HuH-7.5 (cell line): ENCODE measurements at regions not wholly inside any gene's neighbourhood (a gene's known extent, or its start where the extent isn't known, plus 50 kb on each side); places are given as distances from the start of the nearest gene placed in this dataset.
A peak's percentile ranks its signal among the peaks of the same experiment; 100 is the strongest.

Experiments used
- DNase-seq: peaks from one replicate; pipeline ENCODE4 v3.0.0; 2011; ENCODE audit warnings: low spot score

GRCh38 chr1:238537641-238538040 lies 646.9 kb upstream of the ZP4 start:
- no peak for DNase-seq

- no peak for DNase-seq
These were observed 639.6 kb upstream of the ZP4 start for GRCh38 chr1:238530209-238530851.

DNA sequence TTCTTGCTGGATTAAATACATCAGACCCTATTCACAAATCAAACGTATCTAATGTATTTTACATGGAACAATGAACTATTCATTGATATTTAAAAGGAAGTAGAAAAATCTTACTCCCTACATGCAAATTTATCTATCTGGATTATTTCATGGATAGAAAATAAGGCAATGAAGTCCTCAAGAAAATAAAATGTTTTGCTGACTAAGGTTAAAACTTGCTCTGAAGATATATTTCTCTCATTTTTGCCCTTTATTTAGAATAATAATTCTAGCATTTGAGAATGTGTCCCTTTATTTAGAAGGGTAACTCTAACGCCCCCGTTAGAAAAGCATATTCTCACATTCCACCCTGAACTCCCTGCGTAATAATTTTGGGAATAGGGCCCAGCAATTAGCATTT lies 627.0 kb upstream of the ZP4 start:
- no peak for DNase-seq

DNA sequence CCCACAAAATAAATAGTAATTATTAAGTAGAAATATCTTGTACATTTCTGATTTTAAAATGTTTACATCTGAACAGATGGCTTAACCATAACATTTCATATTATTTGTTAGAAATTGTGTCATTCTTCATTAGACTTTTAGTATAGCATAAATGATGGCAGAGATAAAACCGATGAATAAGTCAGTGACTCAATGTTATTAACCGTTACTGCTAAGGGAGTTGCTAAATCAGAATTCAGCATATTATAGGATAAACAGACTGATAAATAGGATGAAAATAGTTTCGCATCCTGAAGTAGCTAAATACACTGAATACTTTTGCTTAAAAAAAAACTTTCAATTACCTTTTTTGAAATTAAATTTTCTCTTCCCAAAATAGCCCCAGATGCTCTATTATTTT lies 610.6 kb upstream of the ZP4 start:
- no peak for DNase-seq

DNA sequence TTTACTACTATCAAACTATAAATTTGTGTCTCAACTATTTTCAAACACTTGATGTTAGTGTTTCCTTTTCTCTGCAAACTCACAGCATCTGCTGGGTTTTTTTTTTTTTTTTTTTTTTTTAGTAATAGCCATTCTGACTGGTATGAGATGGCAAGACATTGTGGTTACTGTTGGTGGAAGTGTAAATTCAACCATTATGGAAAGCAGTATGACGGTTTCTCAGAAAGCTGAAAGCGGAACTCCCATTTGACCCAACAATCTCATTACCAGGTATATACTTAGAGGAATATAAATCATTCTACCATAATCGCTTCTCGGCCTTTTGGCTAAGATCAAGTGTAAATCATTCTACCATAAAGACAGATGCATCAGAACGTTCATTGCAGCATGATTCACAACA lies 608.3 kb upstream of the ZP4 start:
- no peak for DNase-seq

GRCh38 chr1:238492271-238492670 lies 601.5 kb upstream of the ZP4 start:
- DNase-seq = no peak

- DNase-seq = no peak
These were observed 600.5 kb upstream of the ZP4 start for GRCh38 chr1:238491265-238491664.

GRCh38 chr1:238489006-238489405 lies 598.3 kb upstream of the ZP4 start:
- DNase-seq = no peak

- DNase-seq = no peak
These were observed 597.7 kb upstream of the ZP4 start for GRCh38 chr1:238488401-238488800.

- no peak for DNase-seq
These were observed 597.2 kb upstream of the ZP4 start for GRCh38 chr1:238487931-238488330.

GRCh38 chr1:238485912-238486209 lies 595.1 kb upstream of the ZP4 start:
- no peak for DNase-seq

DNA sequence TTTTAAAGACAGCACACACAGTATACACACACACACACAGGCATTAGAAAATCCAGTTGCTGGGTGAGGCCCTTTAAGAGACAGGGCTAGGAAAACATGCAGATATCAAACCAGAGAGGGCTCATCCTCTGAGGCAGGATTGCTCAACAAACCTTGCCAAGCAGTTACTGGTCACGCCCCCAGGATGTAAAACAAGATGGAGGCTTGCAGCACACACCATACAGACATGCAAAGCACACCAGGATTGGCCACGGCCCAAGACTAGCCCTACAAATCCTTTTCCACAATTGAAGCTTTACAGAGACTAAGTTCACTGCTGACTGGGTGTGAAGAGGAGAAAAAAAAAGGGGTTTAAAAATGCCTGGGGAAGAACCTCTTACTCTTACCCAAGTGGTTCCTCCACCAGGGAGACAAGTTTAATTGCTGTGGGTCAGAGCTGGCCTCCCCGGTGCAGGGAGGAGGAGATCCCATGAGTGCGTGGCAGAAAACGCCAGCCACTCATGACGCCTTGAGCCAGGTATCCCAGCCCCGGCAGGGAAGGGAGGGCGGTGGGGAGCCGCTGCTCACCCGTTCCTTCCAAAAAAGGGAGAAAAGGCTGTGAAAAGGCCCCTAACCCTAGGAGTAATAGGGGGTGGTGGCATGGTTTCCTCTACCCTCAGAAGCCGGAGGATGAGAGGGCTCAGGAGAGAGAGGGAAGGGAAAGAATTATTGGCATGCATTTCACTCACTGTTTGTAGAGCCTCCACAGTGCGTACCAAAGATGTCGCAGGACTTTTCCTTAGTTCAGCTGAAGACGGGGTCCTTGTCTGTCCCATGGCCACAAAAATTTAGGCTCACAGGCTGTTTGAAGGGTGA lies 594.6 kb upstream of the ZP4 start:
- peak; percentile 20 for DNase-seq

GRCh38 chr1:238484121-238484520 lies 593.4 kb upstream of the ZP4 start:
- DNase-seq = no peak

DNA sequence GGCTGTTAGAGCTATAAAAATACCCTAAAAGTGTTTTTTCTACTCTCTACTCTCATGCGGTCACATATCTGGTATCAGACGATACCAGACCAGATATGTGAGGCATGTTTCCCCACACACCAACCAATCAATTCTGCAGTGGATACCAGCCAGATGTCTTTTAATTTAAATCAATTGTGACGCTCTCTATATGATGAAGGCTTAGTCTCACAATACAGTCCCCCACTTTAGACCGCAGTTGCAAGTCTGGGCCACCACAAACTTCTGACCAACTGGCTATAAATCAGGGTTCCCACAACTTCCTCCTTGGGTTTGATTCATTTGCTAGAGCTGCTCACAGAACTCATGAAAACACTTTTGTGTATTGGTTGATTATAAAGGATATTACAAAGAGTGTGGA lies 586.1 kb upstream of the ZP4 start:
- DNase-seq = no peak

DNA sequence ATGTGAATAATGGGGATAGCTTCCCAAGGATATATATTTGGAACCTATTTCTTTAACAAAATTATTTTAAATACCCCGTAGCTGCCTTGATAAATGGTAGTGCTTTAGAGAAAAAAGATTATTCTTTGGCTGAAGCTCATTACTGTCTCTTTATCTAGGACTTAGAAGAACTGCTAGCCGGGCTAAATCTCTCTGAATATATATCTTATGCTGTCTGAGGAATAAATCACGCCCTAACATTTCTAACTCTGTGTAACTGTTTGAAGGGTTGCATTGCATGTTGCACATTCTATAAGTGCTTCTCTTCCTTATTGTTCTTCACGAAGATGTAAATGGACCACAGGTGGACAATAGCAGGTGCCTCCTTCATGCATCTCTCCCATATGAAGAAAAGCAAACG lies 585.0 kb upstream of the ZP4 start:
- no peak for DNase-seq

DNA sequence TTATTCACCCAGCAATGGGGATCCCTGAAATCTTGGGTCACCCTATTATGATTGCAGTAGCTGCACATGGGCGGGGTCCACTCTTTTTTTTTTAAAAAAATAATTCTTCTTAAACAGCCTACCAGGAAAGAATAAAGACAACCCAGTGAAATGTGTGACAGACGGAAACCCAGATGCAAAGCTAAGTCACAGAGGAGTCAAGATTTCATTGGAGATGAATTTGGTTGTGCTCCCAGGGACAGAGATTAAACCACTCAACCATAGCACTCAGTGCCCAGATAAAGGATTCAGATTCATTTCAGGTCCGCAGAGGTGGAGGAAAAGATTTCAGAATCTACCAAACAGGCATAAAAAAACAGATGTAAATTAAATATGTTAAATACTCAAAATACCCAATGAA lies 583.5 kb upstream of the ZP4 start:
- DNase-seq = no peak

- no peak for DNase-seq
These were observed 578.5 kb upstream of the ZP4 start for GRCh38 chr1:238469146-238469631.

- DNase-seq = no peak
These were observed 577.3 kb upstream of the ZP4 start for GRCh38 chr1:238468068-238468467.

DNA sequence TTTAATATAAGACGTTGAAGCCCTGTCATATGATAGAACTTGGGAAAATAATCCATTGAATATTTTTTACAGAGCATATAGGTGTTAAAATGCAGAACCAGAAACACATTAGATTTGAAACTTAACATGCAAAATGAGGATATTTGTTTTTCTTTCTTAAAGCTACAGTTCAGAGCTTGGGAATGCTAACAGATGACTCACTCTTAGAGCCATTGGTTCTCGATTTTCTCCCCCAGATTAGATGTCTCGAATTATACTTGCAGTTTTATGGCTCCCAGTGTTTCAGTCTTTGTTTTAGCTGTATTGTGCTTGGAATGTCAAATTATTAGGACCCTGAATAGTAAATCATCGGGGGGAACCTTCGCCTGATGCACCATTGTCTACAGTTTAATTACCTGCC lies 575.7 kb upstream of the ZP4 start:
- DNase-seq = no peak

GRCh38 chr1:238465449-238465848 lies 574.7 kb upstream of the ZP4 start:
- DNase-seq = no peak

GRCh38 chr1:238458899-238459298 lies 568.2 kb upstream of the ZP4 start:
- DNase-seq = no peak

DNA sequence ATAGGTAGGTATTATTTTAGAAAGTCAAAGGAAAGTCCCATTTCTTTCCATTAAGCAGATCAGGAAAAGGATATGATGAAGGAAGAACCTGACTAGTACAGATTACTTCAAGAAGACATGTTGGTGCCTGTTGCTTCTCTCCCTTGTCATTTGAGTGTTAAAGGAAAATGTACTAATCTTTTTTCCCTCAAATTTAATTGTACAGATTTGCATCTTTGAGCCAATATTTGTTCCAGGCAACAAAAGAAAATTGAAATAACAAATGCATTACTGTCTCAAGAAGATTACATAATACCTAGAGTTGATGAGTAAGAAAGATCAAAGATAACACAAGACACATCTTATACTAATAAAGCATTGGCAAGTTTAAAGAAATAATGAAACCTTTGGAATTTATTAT lies 566.9 kb upstream of the ZP4 start:
- no peak for DNase-seq

GRCh38 chr1:238451781-238452310 lies 561.1 kb upstream of the ZP4 start:
- DNase-seq = no peak

- DNase-seq = no peak
These were observed 560.3 kb upstream of the ZP4 start for GRCh38 chr1:238450976-238451375.
